ENCODE measurements at regions not wholly inside any gene's neighbourhood (a gene's known extent, or its start where the extent isn't known, plus 50 kb on each side); places are given as distances from the start of the nearest gene placed in this dataset.
"Not testable (repeated sequence)": the region's sequence is repeated elsewhere in the genome, so short reads cannot be mapped to it uniquely, and the experiment has no call there.

DNA sequence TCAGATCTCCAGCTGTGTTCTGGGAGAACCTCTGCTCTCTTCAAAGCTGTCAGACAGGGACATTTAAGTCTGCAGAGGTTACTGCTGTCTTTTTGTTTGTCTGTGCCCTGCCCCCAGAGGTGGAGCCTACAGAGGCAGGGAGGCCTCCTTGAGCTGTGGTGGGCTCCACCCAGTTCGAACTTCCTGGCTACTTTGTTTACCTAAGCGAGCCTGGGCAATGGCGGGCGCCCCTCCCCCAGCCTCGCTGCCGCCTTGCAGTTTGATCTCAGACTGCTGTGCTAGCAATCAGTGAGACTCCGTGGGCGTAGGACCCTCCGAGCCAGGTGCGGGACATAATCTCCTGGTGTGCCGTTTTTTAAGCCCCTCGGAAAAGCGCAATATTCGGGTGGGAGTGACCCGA lies 171.2 kb downstream of the RBMX2 start:
- H3K4me3 Mint-ChIP-seq; H3K27ac Mint-ChIP-seq; H3K36me3 Mint-ChIP-seq (ENCODE audit: low read depth); H3K4me1 Mint-ChIP-seq (ENCODE audit: low read depth); DNase-seq; H3K9me3 Mint-ChIP-seq: not testable (repeated sequence)
- peaks cover 38% of the 10 kb centered on the region for H3K27me3 Mint-ChIP-seq
